Astrocyte of the spinal cord (primary cell): ENCODE measurements at regions not wholly inside any gene's neighbourhood (a gene's known extent, or its start where the extent isn't known, plus 50 kb on each side); places are given as distances from the start of the nearest gene placed in this dataset.

Source experiments
- DNase-seq: peaks from one replicate; pipeline ENCODE4 v3.0.0; 2011; ENCODE audit warnings: low read depth, low spot score
- H3K4me3 ChIP-seq: 2 replicates; pipeline ENCODE4 v1.5.1; 2011; ENCODE audit warnings: low read depth, mild to moderate bottlenecking, low read length, moderate library complexity
- in situ Hi-C: cut with HindIII; loops from 2 replicates; pipeline ENCODE4 v1.10.0; 2017; ENCODE audit warnings: low sequenced_read_pairs
- TF ChIP-seq, protein P1 (sequence below): IDR thresholded peaks from 2 replicates; pipeline ENCODE4 v1.5.1; 2012; ENCODE audit warnings: low read depth, mild to moderate bottlenecking, low read length, inconsistent platforms

DNA sequence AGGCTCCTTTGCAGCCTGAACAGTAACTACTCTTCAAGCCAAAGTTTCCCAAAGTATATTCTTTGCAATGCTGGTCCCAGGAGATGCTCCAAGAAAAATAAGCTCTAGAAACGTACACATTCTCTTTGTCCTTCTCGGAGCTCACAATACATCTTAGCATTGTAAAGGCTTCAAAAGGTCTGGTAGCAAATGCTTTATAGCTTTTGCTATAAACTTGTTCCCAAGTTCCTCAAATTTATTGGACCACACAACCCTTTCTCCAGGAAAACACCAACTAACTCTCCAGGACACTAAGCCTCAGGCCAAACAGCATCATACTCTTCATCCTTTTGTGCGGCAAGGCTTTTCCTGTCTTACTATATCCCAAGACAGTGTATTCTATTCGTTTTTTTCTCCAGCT lies 455.6 kb upstream of the PROK2 start:
- no peak for DNase-seq
- TF ChIP-seq, protein P1, sequence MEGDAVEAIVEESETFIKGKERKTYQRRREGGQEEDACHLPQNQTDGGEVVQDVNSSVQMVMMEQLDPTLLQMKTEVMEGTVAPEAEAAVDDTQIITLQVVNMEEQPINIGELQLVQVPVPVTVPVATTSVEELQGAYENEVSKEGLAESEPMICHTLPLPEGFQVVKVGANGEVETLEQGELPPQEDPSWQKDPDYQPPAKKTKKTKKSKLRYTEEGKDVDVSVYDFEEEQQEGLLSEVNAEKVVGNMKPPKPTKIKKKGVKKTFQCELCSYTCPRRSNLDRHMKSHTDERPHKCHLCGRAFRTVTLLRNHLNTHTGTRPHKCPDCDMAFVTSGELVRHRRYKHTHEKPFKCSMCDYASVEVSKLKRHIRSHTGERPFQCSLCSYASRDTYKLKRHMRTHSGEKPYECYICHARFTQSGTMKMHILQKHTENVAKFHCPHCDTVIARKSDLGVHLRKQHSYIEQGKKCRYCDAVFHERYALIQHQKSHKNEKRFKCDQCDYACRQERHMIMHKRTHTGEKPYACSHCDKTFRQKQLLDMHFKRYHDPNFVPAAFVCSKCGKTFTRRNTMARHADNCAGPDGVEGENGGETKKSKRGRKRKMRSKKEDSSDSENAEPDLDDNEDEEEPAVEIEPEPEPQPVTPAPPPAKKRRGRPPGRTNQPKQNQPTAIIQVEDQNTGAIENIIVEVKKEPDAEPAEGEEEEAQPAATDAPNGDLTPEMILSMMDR: no peak
- in situ Hi-C loops: no loop called here
- no peak overlapping the region for H3K4me3 ChIP-seq

DNA sequence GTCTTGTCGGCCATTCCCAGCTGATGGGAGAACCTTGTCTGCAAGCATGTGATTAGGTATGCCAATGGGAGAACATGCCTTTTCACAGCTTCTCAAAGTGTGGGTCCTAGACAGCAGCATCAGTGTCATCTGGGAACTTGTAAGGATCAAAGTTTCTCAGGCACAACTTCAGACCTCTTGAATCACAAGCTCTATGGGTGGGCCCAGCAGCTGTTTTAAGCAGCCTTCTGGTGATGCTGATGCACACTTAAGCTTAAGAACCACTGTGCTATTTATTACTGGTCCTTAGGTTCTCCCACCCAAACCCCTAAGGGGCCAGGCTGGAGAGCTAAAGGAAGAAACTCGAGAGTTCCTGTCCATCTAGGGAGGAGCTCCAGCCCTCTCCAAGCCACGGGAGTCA lies 453.9 kb upstream of the PROK2 start:
- TF ChIP-seq, protein P1: no peak
- DNase-seq: no peak
- in situ Hi-C loops: no loop called here
- H3K4me3 ChIP-seq: no peak overlapping the region

DNA sequence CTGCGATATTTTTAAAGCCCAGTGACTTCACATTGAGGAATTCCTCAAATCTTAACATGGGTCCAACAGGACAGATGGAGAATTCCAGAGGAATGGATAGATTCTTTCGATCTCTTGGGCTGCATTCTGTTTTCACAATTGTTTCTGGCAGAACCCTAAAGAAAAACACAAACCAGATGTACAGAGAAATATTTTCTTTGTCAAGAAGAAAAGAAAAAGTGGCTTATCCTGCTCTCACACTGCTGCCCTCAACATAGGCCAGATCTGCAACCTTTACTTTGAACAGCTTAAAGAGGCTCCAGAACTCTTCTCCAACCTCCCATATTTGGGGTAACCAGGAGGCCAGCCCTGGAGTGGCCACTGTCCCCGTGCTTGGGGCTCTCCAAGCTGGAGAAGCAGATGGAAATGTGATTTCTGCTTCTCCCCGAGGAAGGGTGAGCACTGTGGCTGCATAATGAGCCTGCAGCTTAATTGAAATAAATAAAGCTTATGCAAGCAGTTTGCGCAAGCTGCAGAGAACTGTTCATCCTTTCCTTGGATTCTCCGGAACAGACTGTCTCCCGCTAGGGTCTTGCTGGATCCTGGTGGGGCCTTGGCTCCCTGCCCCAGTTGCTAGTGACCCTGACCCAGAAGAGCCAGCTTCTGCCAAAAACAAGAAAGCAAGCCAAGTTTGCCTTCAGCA lies 453.2 kb upstream of the PROK2 start:
- no peak overlapping the region for H3K4me3 ChIP-seq
- in situ Hi-C loops: no loop called here
- DNase-seq: no peak
- TF ChIP-seq, protein P1: no peak

DNA sequence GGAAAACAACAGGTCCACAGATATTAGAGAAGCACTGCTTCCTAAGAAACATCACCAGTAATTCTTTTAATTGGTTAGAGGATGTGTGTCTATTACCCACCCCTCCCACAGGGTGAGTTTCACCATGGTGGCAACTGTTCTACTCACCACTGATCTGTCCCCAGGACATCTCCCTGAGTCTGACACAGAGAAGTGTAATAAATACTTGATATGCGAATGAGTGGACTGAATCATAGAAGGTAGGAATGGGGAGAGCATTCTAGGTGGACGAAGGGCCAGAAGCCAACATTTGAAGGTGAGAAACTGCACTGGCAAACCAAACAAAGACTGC lies 452.7 kb upstream of the PROK2 start:
- TF ChIP-seq, protein P1: no peak
- DNase-seq: no peak
- in situ Hi-C loops: no loop called here
- H3K4me3 ChIP-seq: no peak overlapping the region

DNA sequence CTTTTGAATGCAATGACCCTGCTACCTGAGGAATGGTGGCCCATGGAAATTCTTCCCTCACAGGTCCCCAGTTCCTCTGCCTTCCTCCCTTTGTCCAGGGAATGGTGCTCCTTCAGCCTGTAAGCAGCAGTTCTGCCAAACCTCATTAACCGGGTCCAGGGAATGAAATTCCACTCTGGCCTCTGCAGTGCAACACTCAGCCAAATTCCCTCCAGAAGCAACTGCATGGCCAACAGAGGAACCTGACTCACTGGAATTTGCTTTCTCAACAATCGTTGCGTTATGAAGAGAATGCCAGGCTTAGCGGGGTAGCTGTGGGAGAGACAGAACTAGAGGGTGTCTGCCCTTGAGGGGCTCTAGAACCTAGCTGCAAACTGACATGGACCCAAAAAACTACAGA lies 449.4 kb upstream of the PROK2 start:
- no peak overlapping the region for H3K4me3 ChIP-seq
- TF ChIP-seq, protein P1: no peak
- peak; percentile 60 for DNase-seq
- in situ Hi-C loops: no loop called here

- TF ChIP-seq, protein P1: no peak
- H3K4me3 ChIP-seq: no peak overlapping the region
- in situ Hi-C loops: no loop called here
- no peak for DNase-seq
Observed at GRCh38 chr3:72233571-72233970, 448.6 kb upstream of the PROK2 start.

DNA sequence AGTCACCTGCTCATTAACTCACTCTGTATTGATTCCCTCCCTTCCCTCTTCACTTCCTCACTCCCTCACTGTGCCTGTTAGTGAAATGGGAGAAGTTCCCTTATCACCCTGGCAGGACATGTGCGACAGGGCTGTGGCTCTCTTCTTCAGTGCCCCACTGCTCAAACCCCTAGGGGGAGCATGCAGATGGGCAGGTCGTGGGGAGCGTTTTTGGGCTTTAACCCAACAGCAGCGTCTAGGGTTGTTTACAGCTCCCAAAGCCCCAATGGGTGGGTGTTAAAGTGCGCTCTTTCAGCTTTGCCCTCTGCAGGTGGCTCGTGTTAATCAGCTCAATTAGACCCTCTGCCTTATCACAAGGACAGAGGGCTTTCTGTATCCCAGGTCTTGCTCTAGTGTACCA lies 447.8 kb upstream of the PROK2 start:
- in situ Hi-C loops: no loop called here
- TF ChIP-seq, protein P1: no peak
- no peak for DNase-seq
- no peak overlapping the region for H3K4me3 ChIP-seq
